Activated CD8-positive, alpha-beta memory T cell treated with anti-CD3 and anti-CD28 coated beads, Interleukin-2, amount 50 U/mL, for 24 hours (primary cell): ENCODE measurements at regions not wholly inside any gene's neighbourhood (a gene's known extent, or its start where the extent isn't known, plus 50 kb on each side); places are given as distances from the start of the nearest gene placed in this dataset.
"Not testable (repeated sequence)": the region's sequence is repeated elsewhere in the genome, so short reads cannot be mapped to it uniquely, and the experiment has no call there.

Experiments used
- DNase-seq: peaks from one replicate; pipeline ENCODE4 v3.0.0-alpha.2; 2020; ENCODE audit errors: extremely low read depth

DNA sequence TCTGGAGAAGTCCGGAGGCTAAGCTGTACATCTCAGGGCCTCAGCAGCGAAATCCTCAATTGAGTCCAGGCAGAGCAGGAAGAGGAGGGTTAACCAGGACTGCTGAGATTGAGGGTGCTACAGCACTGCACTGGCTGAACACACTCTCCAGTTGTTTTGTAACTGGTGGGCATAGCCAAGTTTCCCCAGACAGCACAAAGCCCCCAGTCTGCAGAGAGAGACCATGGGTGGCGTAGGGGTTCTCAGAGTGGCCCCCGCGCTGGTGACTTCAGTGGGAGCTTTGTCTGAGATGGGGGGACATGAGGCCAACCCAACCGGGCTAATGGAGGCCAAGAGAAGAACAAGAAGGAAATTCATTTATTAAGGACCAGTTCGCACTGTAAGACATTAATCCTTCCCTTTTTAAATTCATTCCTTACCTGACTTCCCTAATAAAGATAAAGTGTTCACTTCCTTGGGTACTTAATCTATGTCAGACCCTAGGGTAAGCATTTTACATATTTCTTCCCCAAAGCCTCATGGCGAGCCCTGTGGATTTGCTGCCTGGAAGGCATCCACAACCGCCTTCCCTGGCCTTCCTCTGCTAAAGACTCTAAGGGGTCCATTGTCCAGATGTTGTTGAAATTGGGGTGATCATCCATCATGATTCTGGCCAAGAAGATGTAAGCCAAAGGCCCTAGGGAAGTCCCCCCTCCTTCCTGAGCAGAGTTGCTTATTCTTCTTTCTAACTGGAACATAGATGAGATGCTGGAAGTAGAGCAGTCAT is 121.4 kb upstream of the CHST15 start:
- DNase-seq, result no peak

DNA sequence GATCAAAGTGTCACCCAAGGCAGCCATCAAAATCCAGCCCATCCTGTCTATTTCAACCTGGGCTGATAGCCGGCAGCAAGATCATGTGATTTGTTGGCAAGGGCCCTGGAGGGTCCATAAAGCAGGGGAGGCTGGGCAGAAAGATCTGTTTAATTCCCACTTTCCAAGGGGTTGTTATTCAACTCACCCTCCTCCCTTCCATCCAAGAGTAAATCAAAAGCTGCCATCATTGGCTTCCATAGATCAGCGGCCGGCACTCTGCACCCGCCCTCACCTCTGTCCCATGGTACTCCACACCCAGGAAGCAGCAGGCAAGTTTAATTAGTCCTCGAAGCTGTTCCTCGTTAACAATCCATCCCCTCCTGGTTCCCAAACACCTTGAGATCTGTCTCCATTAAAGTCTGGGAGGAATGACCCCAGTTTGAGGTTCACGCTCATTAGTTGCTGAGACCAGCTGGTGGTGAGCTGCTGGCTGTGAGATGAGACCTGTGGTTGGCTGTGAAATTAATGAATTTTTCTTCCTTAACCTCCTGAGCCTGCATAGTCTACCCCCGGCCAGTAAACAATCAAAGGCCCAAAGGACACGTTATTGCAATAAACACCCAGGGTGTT is 120.6 kb upstream of the CHST15 start:
- DNase-seq, result no peak

DNA sequence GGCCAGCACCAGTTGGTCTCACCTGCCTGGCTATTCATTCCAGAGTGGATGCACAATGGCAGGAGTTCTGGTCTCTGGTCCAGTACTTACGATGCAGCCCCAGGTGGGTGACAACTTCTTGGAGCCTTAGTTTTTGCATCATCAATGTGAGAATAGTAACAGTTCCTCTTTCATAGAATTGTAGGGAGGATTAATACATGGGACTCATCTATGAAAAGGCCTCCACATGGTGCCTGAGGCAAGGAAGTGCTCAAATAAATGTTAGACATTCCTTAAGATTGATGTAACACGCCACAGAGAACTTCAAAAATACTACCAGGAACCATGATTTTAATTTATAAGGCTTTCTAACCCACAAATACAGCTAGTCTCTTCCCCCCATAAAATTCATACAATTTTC is 120.1 kb upstream of the CHST15 start:
- no peak for DNase-seq

DNA sequence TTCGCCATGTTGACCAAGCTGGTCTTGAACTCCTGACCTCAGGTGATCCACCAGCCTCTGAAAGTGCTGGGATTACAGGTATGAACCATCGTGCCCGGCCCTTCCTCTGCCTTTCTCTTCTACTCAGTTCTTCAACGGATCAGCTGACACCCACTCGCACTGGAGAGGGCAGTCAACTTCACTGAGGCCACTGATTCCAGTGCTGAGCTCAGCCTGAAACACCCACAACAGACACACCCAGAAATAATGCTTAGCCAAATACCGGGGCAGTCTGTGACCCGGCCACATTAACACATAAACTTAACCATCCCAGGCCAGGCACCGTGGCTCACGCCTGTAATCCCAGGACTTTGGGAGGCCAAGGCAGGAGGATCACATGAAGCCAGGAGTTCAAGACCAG is 119.3 kb upstream of the CHST15 start:
- no peak for DNase-seq

DNA sequence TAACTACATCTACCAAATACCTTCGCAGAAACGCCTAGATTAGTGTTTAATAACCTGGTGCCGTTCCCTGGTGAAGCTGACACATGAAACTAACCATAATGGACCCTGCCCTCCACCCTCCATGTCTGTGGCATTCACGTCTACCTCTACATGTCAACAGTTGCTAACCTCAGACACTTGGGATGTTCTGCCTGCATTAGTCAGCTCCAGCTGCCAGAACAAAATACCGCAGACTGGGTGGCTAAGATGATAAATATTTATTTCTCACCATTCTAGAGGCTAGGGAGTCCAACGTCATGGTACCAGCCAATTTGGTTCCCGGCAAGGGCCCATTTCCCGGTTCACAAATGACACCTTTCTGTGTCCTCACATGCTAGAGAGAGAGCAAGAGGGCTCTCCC is 118.5 kb upstream of the CHST15 start:
- no peak for DNase-seq

DNA sequence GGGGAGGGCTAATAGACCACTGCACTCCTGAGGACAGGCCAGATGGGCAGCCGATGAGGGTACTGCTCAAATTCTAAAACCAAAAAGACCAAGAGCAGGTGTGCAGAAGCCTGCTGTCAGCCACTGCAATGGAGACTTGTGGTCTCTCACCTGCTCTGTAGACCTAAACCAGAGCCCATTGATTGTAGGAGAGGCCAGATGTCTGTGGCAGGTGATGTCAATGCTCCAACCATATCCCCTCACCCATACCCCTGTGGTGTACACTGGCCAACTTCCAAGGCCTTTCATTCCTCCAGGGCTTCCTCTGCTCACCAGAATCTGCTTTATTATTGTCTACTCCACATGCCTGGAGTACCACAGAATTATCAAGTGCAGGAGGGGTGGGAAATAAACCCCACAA is 116.9 kb upstream of the CHST15 start:
- no peak for DNase-seq

DNA sequence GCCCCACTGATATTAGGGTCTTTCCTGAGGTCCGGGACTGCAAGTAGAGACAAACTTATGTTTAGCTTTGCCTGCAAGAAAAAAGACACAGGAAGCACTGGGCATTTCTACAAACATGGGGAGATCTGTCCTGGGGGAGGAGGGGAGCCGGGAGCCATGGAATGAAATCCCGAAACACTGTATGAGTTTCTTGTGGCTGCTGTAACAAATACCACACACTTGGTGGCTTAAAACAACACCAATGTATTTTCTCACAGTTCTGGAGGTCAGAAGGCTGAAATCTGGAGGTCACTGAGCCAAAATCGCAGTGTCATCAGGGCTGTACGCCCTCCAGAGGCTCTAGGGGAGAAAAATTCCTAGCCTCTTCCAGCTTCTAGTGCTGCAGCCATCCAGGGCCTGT is 114.0 kb upstream of the CHST15 start:
- no peak for DNase-seq

DNA sequence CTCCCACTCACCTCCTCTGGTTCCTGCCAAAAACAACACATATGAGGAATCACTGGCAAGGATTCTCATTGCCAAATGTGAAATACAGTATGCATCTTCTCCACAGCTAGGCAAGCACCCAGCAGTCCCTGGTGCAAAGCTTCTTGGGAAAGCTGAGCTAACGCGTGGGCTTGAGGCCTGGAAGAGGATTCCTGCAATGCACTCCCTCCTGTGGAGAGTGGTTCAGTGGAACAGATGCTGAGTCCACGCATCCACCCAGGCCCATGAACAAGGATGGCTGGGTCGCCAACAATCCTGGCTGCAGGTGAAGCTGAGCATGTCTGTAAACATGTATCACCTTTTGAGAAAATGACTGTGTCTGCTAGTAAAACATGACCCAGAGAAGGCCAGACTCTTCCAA is 113.2 kb upstream of the CHST15 start:
- DNase-seq, result no peak

DNA sequence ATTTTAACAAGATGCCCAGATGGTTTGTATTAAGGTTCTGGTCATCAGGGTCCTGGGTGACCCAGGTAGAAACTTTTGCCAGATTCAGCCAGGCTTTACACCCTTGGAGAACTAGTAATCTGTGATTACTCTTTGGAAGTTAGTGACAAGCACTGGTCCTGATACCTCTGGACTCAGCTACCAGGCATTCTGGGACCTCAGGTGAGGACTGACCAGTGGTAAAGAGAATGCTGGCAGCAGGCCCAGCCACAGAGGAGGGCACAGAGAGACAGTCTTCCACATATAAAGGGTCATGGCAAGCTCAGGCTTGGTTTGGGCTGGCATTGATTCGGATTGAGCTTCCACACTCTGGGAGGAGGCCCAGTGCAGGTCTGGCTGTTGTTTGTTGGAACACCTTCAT is 112.0 kb upstream of the CHST15 start:
- no peak for DNase-seq

DNA sequence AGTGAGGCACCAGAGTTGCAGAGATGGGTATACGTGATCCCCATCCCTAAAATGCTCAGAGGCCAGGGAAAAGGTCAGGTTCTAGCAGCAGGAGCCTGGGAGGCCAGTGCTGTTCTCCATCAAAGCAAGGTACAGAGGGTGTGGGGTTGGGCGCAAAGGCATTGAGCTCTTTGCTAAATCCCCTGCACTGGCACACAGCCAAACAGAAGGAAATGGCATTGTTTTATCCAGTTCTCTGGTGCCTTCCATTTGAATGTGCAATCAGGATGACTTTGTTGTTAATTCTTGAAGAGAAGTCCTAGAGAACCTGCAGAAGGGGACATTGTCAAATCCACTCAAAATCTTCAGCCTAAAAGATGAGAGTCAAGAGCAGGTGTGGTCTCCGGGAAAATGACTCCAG is 111.3 kb upstream of the CHST15 start:
- DNase-seq, result no peak

DNA sequence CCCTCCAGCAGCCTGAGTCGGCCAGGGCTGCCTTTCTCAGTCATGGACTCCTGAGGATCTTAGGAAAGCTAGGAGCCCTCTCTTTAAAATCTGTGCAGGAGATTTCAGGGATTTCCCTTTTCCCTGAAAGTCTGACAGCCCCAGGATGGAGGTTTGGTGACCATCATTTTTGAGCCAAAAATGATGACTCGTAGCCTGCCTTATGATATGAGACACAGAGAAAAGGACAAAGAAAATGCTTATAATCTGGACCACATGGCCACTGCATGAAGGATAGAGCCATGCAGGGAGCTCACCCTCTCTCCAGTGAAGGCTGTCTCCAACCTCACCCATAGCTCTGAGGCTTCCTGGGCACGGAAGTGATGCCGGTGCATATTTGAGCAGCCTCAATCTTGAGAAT is 106.6 kb upstream of the CHST15 start:
- no peak for DNase-seq

DNA sequence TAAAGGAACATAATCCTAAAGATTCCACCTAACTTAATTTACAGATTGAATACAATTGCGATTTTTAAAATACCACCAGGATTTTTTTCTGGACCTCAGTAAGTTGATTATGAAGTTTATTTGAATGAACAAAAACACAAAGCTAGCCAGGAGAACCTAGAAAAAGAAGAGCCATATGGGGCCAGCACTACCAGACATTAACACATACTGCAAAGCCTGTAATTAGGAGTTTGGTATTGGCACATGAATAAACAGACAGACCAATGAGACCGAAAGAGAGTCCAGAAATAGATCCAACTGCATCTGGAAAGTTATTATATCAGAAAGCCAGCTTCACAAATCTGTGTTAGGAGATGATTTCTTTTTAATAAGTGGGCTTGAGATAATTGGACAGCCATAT is 105.5 kb upstream of the CHST15 start:
- no peak for DNase-seq

DNA sequence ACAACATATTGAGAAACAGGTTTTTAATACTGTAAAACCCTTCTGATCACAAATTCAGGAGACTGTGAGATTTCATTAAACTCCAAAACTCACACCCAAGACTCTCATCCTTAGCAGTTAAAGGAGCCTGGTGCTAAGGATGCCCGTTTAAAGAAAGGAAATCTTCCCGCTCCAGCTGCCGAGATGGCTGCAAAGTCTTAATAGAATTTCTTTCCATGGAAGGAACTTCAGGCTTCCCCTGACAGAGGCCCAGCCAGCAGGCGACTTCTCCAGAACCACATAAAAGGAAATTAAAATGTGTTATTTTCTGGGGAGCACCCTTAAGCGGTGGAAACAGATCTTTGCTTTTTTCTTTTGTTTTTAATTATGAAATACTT is 104.7 kb upstream of the CHST15 start:
- no peak for DNase-seq

DNA sequence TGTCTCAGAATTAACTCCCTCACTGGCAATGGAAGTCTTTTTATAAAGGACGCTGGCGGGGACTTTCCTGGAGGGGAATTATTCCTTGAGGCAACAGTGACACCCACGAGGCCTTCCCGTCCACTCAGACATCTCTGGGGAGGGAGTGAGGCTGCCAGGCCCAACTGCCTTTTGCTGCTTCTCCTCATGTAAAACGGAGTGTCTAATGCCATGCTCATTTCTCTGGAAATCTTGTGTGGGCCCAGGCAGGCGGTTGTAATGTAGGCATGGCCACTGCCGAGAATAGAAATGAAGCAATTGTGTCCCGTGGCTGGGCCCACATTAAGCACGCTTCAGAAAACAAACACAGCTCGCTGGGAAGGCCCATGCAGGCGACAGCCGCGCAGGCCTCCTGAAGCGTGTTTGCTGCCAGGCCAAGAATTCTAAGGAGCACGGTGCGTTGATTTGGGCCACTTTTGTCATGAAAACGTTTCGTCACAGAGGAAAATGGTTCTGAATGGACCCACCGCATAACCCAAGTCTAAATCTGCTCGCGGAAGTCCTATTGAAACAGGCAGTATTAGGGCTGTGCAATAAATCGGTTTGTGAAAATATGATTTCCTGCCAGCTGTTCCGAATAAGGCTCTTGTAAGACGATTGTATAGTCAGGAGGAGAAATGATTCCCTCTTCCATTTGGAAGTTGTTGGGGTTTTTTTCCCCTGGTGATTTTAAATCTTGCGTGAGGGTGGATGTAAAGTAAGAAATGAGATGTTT is 104.2 kb upstream of the CHST15 start:
- DNase-seq, result no peak

DNA sequence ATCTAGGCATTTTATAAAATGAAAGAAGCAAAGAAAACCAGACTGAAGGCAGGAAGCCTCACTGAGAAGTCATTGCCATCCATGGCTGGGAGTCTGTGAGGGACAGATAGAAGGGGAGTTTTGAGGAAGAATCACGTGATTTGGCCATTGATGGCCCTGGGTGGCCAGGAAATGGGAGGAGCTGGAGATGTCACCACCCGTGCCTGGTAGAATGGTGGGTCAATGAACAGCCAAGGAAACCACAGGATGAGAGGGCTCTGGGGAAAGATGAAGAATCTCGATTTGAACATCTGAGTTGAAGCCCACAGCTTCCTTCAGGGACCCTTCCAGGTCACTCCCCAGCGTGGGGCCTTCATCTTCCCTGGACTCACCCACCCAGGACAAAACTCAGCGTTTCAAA is 103.3 kb upstream of the CHST15 start:
- no peak for DNase-seq

DNA sequence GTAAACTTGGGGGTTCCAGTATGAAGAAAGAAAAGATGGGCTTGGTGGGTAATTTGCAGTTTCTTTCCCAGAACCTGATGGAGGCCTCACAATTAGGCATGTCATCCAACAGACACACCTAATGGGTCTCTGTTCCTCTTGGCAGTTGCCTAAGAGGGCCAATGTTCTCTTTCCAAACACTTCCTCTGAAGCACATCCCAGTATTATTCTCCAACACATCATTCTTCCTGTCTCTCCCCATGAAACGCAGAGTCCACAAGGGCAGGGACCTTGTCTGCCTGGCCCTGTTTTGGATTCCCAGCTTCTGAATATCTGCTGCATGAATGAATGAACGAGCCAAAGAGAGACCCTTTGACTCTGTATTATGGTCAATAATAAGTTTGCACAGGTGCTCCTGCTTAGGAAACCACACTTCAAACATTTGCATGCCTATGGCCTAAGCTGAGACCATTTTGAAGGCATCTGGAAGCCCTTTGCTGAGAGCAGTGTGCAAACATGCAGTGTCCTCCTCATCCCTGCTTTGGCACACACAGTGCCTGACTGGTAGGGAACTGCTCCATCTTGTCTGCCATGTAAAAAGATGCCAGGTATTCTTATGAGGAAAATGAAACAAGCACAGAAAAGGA is 100.9 kb upstream of the CHST15 start:
- DNase-seq, result no peak

DNA sequence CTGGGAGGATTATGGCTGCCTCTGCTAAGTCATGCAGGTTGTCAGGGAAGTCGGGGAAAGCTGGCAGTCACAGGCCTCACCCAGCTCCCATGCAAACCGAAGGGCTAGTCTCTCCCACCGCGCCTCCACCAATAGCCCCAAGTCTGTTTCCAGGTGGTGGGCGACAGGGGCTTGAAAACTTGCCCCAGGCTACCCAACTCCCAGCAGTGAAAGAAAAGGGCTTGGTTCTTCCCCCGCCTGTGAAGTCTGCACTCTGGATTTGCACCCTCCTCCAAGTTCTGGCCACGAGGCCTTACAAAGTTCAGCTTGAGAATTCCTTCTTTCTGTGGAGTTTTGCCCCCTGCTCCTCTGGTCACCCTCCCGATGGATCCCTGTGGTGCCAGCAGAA is 99.9 kb upstream of the CHST15 start:
- no peak for DNase-seq

DNA sequence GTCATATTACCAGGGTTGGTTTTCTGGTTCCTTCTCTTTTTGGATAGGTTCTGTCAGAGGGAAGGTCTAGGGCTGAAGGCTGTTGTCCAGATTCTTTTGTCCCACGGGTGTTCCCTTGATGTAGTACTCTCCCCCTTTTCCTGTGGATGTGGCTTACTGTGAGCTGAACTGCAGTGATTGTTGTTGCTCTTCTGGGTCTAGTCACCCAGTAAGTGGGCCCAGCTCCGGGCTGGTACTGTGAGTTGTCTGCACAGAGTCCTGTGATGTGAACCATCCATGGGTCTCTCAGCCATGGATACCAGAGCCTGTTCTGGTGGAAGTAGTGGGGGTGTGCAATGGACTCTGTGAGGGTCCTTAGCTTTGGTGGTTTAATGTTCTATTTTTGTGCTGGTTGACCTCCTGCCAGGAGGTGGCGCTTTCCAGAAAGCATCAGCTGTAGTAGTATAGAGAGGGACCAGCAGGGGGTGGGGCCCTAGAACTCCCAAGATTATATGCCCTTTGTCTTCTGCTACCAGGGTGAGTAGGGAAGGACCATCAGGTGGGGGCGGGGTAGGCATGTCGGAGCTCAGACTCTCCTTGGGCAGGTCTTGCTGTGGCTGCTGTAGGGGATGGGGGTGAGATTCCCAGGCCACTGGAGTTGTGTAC is 99.4 kb upstream of the CHST15 start:
- DNase-seq, result not testable (repeated sequence)

DNA sequence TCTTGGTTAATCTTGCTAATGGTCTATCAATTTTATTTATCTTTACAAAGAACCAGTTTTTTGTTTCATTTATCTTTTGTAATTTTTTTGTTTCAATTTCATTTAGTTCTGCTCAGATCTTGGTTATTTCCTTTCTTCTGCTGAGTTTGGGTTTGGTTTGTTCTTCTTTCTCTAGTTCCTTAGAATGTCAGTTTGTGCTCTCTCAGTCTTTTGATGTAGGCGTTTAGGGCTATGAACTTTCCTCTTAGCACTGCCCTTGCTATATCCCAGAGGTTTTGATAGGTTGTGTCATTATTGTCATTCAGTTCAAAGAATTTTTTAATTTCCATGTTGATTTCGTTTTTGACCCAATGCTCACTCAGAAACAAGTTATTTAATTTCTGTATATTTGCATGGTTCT is 97.1 kb upstream of the CHST15 start:
- DNase-seq, result not testable (repeated sequence)

DNA sequence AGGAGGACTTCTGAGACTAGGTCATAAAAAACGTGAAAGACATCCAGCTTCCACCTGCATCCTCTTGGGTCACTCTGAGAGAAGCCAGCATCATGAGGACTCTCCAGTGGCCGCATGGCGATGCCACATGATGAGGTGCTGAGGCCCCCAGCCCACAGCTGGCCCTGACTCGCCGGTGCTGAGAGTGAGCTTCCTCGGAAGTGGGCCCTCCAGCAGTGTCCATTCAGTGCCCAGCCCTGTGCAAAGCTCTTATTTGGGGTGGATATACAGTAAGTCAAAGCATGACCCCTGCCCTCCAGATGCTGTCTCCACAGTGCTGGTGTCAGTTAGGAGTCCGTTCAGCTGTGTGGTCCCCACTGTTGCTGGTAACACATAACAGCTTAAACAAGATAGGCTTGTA is 93.6 kb upstream of the CHST15 start:
- DNase-seq, result no peak

DNA sequence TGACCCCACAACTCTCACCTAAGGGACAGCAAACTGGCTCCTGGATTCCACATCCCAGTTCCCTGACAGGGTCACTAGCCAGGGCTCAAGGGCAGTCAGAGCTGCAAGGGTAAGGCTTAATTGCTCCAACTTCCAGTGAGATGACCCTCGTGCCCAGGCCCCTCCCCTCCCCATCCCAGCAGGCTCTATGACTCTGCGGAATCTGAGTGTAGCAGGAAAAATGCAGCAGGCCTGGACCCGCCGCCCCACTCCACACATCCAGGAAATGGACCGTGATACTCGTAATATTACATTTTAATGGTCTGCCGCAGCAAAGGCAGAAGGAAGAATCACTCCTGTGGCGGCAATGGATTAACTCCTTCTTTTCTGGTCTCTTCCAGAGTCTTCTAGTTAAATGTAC is 91.7 kb upstream of the CHST15 start:
- DNase-seq, result no peak

DNA sequence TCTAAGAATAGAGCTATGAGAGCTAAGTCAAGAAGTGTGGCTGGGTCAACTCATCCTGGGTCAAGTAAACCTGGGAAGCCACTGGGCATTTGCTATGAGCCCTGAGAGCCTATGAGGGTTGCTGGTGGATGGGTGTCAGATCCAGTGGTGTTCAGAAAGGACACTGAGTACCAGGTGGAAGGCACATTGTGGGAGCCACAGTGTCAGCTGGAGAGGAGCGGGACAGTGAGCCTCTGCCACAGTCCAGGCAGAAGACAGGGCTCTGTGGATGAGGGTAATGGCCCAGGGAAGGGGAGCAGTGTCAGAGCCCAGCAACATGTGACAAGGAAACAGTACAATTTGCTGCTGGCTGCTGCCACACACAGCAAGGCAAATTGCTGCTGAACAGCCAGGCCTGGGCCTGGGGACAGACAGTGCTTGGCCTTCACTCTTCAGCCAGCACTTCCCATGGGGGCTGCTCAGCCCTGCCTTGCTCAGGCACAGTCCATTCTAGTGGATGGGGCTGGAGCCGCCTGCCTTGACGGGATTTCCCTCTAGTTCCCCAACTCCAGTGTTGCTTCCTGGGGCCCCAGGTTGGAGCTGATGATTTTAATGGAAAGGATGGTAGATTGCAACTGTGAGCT is 90.9 kb upstream of the CHST15 start:
- DNase-seq, result no peak
